ENCODE measurements at regions not wholly inside any gene's neighbourhood (a gene's known extent, or its start where the extent isn't known, plus 50 kb on each side); places are given as distances from the start of the nearest gene placed in this dataset.

DNA sequence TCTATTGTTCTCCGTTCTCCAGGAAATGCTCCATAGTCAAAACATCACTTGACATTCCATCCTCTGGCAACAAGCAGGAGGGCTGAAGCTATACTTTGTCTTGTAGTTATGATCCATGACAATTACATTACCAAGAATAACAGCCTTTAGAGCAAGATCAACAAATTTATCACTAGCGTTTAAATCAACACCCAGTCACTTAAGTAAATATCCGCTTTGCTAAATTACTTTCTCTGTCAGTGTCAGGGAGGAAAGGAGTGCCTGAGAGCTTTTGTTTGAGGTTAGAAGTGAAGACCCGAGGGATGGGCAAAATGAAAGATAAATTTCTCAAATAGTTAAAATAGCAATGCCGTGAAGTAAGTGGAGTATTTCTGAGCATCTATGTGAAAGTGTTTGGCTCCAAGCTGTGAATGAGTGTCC lies 236.1 kb upstream of the BMPER start:
- H3K9me3 ChIP-seq (ENCODE audit: insufficient read depth, low read length, severe bottlenecking), result no peaks in the 10 kb centered on the region
- no peak overlapping the region for H3K27ac ChIP-seq (ENCODE audit: low read length)
- no peak overlapping the region for H2AFZ ChIP-seq (ENCODE audit: low read depth, low read length)
- H3K4me3 ChIP-seq (ENCODE audit: low read depth in 1 of 2, low read length in 2 of 2), result no peak overlapping the region
- H3K4me1 ChIP-seq (ENCODE audit: insufficient read depth, low read length), result no peaks in the 10 kb centered on the region
- DNase-seq (no peak), ATAC-seq (ENCODE audit: insufficient read depth, low read depth) (no peak)
- no peak for TF ChIP-seq EZH2 (IDR thresholded peaks at IDR 0.05; ENCODE audit: borderline replicate concordance, low read depth, low read length, severe bottlenecking)
- TF ChIP-seq, protein P1, sequence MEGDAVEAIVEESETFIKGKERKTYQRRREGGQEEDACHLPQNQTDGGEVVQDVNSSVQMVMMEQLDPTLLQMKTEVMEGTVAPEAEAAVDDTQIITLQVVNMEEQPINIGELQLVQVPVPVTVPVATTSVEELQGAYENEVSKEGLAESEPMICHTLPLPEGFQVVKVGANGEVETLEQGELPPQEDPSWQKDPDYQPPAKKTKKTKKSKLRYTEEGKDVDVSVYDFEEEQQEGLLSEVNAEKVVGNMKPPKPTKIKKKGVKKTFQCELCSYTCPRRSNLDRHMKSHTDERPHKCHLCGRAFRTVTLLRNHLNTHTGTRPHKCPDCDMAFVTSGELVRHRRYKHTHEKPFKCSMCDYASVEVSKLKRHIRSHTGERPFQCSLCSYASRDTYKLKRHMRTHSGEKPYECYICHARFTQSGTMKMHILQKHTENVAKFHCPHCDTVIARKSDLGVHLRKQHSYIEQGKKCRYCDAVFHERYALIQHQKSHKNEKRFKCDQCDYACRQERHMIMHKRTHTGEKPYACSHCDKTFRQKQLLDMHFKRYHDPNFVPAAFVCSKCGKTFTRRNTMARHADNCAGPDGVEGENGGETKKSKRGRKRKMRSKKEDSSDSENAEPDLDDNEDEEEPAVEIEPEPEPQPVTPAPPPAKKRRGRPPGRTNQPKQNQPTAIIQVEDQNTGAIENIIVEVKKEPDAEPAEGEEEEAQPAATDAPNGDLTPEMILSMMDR (IDR thresholded peaks at IDR 0.05; ENCODE audit: borderline replicate concordance, extremely low read depth, low read length, poor library complexity, severe bottlenecking), result no peak
- no peaks in the 10 kb centered on the region for H3K36me3 ChIP-seq (ENCODE audit: insufficient read depth, low read length)
- no peaks in the 10 kb centered on the region for H4K20me1 ChIP-seq (ENCODE audit: insufficient read depth, low read length)
- H3K4me2 ChIP-seq (ENCODE audit: insufficient read depth, low read length), result no peak overlapping the region
- no peaks in the 10 kb centered on the region for H3K27me3 ChIP-seq (ENCODE audit: insufficient read depth, low read length, poor library complexity)
- H3K9ac ChIP-seq (ENCODE audit: low read depth, low read length), result no peak overlapping the region
- no peaks in the 10 kb centered on the region for H3K79me2 ChIP-seq (ENCODE audit: insufficient read depth, low read length)

DNA sequence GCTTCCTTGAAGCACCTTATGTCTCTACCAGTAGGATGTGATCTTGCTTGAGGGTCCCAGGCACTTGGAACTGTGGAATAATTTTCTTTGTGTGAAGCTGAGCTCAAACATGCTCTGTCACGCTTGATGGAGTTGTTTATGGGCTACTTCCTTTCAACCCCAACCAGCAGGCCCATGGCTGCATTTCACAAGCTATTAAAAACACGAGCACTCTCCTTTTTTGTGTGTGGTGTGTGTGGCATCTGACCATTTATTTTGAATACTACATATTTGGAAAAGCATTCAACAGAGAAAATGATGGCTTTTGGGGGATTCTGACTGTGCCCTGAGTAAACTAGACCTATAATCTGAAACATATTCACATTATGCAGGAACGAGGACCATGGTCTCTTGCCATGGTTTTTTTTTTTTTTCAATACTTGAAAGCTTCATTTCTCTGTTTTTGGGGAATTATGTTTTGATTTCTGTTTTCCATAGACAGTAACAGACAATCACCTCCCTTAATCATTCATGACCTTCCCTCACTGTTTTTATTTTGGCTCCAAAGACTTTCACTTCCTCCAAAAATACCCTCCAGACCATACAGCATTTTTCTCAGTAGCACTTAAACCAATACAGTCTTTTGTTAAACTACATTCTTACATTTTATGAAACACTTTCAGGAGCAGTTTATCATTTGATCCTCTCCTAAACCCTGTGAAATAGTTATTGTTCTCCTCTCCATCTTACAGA lies 233.6 kb upstream of the BMPER start:
- H3K4me1 ChIP-seq (ENCODE audit: insufficient read depth, low read length), result no peaks in the 10 kb centered on the region
- H3K4me2 ChIP-seq (ENCODE audit: insufficient read depth, low read length), result no peak overlapping the region
- no peak overlapping the region for H2AFZ ChIP-seq (ENCODE audit: low read depth, low read length)
- ATAC-seq (ENCODE audit: insufficient read depth, low read depth) (no peak), DNase-seq (no peak)
- no peak for TF ChIP-seq EZH2 (IDR thresholded peaks at IDR 0.05; ENCODE audit: borderline replicate concordance, low read depth, low read length, severe bottlenecking)
- TF ChIP-seq, protein P1 (IDR thresholded peaks at IDR 0.05; ENCODE audit: borderline replicate concordance, extremely low read depth, low read length, poor library complexity, severe bottlenecking), result no peak
- no peak overlapping the region for H3K4me3 ChIP-seq (ENCODE audit: low read depth in 1 of 2, low read length in 2 of 2)
- no peaks in the 10 kb centered on the region for H3K27me3 ChIP-seq (ENCODE audit: insufficient read depth, low read length, poor library complexity)
- no peaks in the 10 kb centered on the region for H3K36me3 ChIP-seq (ENCODE audit: insufficient read depth, low read length)
- H3K9me3 ChIP-seq (ENCODE audit: insufficient read depth, low read length, severe bottlenecking), result no peaks in the 10 kb centered on the region
- no peak overlapping the region for H3K9ac ChIP-seq (ENCODE audit: low read depth, low read length)
- no peaks in the 10 kb centered on the region for H4K20me1 ChIP-seq (ENCODE audit: insufficient read depth, low read length)
- no peaks in the 10 kb centered on the region for H3K79me2 ChIP-seq (ENCODE audit: insufficient read depth, low read length)
- no peak overlapping the region for H3K27ac ChIP-seq (ENCODE audit: low read length)

DNA sequence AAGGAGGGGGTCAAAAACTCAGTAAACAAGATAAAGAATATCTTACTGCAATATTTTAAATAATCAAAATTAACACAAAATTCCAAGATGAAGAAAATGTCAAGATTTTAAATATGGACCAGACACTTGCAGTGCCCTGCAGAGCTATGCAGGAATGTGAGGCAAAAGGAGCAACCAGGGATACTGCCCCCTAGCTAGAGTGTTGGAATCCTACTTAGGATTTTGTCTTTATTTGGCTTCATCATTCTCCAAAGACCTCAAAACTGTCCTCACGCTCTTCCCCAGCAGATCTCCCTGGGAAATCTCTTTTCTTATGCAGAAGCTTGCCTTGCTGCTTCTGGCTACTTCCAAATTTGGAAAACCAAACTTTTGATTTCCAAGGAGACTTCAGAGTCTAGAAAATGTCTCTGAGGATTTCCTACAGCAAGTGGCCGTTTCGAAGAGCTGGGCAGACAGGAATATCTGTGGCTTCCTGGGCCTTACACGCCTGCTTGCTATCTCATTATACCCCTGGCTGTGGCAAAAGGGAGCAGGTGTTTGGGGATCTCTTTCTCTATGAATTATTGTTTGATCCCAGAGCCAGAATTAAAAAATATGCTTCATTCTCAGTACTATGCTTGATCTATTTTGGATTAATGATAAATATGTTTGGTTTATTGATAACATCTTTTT lies 232.2 kb upstream of the BMPER start:
- no peak for TF ChIP-seq EZH2 (IDR thresholded peaks at IDR 0.05; ENCODE audit: borderline replicate concordance, low read depth, low read length, severe bottlenecking)
- TF ChIP-seq, protein P1 (IDR thresholded peaks at IDR 0.05; ENCODE audit: borderline replicate concordance, extremely low read depth, low read length, poor library complexity, severe bottlenecking), result no peak
- ATAC-seq (ENCODE audit: insufficient read depth, low read depth), result no peak
- Histone ChIP-seq H2AFZ (ENCODE audit: low read depth, low read length) (no peak overlapping the region), H3K4me1 (ENCODE audit: insufficient read depth, low read length) (no peaks in the 10 kb centered on the region), H3K4me3 (ENCODE audit: low read depth in 1 of 2, low read length in 2 of 2) (no peak overlapping the region), H3K4me2 (ENCODE audit: insufficient read depth, low read length) (no peak overlapping the region), H3K27ac (ENCODE audit: low read length) (no peak overlapping the region), H3K9ac (ENCODE audit: low read depth, low read length) (no peak overlapping the region), H3K27me3 (ENCODE audit: insufficient read depth, low read length, poor library complexity) (no peaks in the 10 kb centered on the region), H3K79me2 (ENCODE audit: insufficient read depth, low read length) (no peaks in the 10 kb centered on the region), H3K9me3 (ENCODE audit: insufficient read depth, low read length, severe bottlenecking) (no peaks in the 10 kb centered on the region), H4K20me1 (ENCODE audit: insufficient read depth, low read length) (no peaks in the 10 kb centered on the region), H3K36me3 (ENCODE audit: insufficient read depth, low read length) (no peaks in the 10 kb centered on the region)
- DNase-seq, result no peak
